ENCODE measurements at regions not wholly inside any gene's neighbourhood (a gene's known extent, or its start where the extent isn't known, plus 50 kb on each side); places are given as distances from the start of the nearest gene placed in this dataset.

DNA sequence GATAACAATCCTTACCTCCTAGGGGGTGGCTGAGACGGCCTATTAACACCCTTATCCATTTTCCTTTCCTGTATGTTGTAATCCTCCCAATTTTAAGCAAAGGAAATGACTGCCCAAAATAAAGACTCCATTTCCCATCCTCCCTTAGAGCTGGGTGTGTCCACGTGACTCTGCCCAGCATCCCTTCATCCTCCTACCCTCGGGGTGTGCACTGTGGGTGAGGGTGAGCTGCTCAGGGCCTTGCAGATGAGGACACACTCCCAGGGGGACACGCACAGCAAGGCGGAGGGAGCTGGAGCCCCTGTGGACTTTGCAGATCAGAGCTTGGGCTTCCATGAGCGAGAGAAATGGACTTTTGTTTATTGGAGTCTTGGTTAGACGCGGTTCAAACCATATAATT lies 186.8 kb downstream of the IRF8 start:
- H3K9me3 ChIP-seq (ENCODE audit: control insufficient read depth, insufficient read depth, low read length), result no peaks in the 10 kb centered on the region
- no peaks in the 10 kb centered on the region for H3K36me3 ChIP-seq (ENCODE audit: control insufficient read depth, insufficient read depth, low read length)
- peaks cover 2% of the 10 kb centered on the region for H3K27me3 ChIP-seq (ENCODE audit: control insufficient read depth, insufficient read depth, low read length)
- H3K4me1 ChIP-seq (ENCODE audit: control insufficient read depth, insufficient read depth, low read length), result peaks cover 3% of the 10 kb centered on the region
- no peak overlapping the region for H3K9ac ChIP-seq (ENCODE audit: low read depth, low read length)
- H3K4me3 ChIP-seq (ENCODE audit: low read depth, low read length), result no peak overlapping the region

DNA sequence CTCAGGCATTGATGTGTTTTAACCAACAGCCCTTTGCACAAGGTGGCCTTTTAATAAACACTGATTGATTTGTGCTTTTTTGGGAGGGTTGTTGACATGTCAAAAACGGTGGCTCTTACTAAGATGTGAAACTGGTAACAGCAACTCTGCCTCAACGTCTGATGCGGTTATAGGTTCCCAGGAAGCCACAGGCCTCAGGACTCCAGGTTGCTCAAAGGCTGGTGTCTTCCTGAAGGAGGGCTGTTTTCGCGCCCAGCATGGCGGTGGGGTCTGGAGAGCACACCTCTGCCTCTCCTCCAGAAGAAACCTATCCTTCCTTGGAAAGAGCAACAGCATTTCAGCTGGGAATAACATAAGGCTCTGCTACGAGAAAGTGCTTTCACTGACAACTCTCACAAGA lies 187.5 kb downstream of the IRF8 start:
- Histone ChIP-seq H3K27me3 (ENCODE audit: control insufficient read depth, insufficient read depth, low read length) (peaks cover 2% of the 10 kb centered on the region), H3K4me3 (ENCODE audit: low read depth, low read length) (no peak overlapping the region), H3K9me3 (ENCODE audit: control insufficient read depth, insufficient read depth, low read length) (no peaks in the 10 kb centered on the region), H3K4me1 (ENCODE audit: control insufficient read depth, insufficient read depth, low read length) (peaks cover 3% of the 10 kb centered on the region), H3K9ac (ENCODE audit: low read depth, low read length) (no peak overlapping the region), H3K36me3 (ENCODE audit: control insufficient read depth, insufficient read depth, low read length) (no peaks in the 10 kb centered on the region)

DNA sequence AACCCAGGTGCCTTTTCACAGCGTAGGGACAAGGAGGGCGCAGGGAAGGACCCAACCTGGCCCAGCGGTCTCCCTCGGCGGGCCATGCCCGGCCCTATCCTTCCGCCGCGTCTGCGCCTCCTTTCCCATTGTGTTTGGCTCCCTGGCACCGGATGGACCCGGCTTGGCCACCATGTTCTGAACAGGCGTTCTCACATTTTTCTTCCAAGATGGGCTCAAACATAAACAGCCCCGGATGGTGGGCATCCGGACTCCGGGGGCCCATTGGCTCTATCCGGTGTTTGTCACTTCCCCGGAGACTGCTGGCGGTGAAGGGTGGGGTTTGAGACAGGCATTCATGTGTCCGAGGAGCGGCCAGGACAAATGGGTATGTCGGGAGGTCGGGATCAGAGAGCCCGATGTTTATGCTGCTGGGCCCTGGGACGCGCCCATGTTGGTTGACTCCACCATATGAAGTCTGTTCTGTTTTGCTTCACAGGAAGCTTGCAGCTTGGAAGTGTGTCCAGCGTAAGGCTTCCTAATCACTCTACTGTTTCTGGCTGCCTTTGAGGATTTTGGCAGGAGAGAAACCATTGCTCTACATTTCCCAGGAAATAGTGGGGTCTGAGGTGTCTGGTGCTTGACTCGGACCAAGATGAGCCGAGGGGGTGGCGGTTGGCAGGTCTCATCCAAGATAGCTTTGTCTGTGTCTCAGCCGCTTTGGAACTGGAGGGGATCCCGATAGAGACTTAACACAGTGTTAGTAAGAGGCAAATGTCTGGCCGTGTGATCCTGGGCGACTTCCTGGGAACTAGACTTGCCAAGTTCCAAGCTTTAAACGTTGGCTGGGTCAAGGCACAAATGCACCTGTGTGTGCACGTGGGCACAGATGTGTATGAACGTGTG lies 188.3 kb downstream of the IRF8 start:
- no peak overlapping the region for H3K9ac ChIP-seq (ENCODE audit: low read depth, low read length)
- peaks cover 2% of the 10 kb centered on the region for H3K27me3 ChIP-seq (ENCODE audit: control insufficient read depth, insufficient read depth, low read length)
- H3K4me1 ChIP-seq (ENCODE audit: control insufficient read depth, insufficient read depth, low read length), result peaks cover 3% of the 10 kb centered on the region
- no peak overlapping the region for H3K4me3 ChIP-seq (ENCODE audit: low read depth, low read length)
- H3K36me3 ChIP-seq (ENCODE audit: control insufficient read depth, insufficient read depth, low read length), result no peaks in the 10 kb centered on the region
- H3K9me3 ChIP-seq (ENCODE audit: control insufficient read depth, insufficient read depth, low read length), result no peaks in the 10 kb centered on the region

DNA sequence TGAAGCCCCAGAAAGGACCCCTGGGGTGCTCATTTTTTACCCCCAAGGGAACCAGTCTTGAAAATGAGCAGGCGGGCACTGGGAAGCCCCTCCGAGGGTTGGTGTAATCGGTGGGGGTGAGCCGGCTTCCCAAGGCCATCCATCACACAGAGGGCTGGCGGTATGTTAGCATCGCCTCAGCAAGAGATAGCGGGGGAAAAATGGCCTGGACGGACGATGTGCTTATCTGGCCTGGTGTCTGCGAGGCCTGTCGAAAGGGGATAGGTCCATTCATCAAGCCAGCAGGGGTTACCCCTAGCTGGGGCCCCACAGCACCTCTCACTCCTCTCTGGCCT lies 188.9 kb downstream of the IRF8 start:
- Histone ChIP-seq H3K9me3 (ENCODE audit: control insufficient read depth, insufficient read depth, low read length) (no peaks in the 10 kb centered on the region), H3K4me3 (ENCODE audit: low read depth, low read length) (no peak overlapping the region), H3K27me3 (ENCODE audit: control insufficient read depth, insufficient read depth, low read length) (peaks cover 2% of the 10 kb centered on the region), H3K4me1 (ENCODE audit: control insufficient read depth, insufficient read depth, low read length) (peaks cover 3% of the 10 kb centered on the region), H3K9ac (ENCODE audit: low read depth, low read length) (no peak overlapping the region), H3K36me3 (ENCODE audit: control insufficient read depth, insufficient read depth, low read length) (no peaks in the 10 kb centered on the region)

DNA sequence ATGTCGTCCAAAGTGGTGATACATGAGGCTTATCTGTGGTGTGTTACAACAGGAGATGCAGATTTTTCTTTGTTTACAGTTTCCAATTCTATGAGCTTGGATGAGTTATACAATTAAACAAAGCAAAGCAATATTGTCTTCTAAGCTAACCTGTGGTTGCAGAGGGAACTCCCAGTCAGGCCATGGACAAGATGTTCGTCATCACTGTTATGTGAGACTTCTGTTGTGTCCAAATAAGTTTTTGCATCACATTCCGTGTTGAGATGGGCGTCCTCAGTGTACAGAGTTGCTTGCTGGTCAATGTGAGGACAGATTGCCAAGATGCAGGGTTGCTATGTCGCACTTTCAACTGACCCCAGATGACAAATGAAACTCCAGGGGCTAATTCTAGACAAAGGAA lies 189.3 kb downstream of the IRF8 start:
- no peaks in the 10 kb centered on the region for H3K9me3 ChIP-seq (ENCODE audit: control insufficient read depth, insufficient read depth, low read length)
- peaks cover 3% of the 10 kb centered on the region for H3K4me1 ChIP-seq (ENCODE audit: control insufficient read depth, insufficient read depth, low read length)
- H3K27me3 ChIP-seq (ENCODE audit: control insufficient read depth, insufficient read depth, low read length), result peaks cover 2% of the 10 kb centered on the region
- no peak overlapping the region for H3K9ac ChIP-seq (ENCODE audit: low read depth, low read length)
- H3K4me3 ChIP-seq (ENCODE audit: low read depth, low read length), result no peak overlapping the region
- H3K36me3 ChIP-seq (ENCODE audit: control insufficient read depth, insufficient read depth, low read length), result no peaks in the 10 kb centered on the region

DNA sequence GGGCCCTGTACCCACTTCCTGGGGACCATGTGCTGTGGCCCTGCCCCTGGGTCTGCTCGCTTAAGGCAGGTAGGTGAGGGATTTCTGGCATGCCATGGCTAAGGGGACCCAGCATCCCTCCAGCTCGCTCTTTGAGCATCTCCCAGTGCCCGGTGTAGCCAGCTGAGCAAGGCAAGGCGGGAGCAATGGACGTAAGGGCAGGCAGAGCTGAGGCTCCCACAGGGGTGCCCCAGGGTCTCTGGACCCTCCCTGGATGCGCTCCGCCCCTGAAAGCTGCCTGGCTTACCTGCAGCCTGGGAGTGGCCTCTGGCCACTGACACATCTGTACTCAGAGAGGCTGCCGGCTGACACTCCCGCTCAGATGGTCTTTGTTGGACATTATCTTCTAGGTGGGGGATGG lies 189.9 kb downstream of the IRF8 start:
- H3K9me3 ChIP-seq (ENCODE audit: control insufficient read depth, insufficient read depth, low read length), result no peaks in the 10 kb centered on the region
- no peak overlapping the region for H3K9ac ChIP-seq (ENCODE audit: low read depth, low read length)
- H3K4me1 ChIP-seq (ENCODE audit: control insufficient read depth, insufficient read depth, low read length), result peaks cover 3% of the 10 kb centered on the region
- H3K4me3 ChIP-seq (ENCODE audit: low read depth, low read length), result no peak overlapping the region
- no peaks in the 10 kb centered on the region for H3K36me3 ChIP-seq (ENCODE audit: control insufficient read depth, insufficient read depth, low read length)
- peaks cover 2% of the 10 kb centered on the region for H3K27me3 ChIP-seq (ENCODE audit: control insufficient read depth, insufficient read depth, low read length)

DNA sequence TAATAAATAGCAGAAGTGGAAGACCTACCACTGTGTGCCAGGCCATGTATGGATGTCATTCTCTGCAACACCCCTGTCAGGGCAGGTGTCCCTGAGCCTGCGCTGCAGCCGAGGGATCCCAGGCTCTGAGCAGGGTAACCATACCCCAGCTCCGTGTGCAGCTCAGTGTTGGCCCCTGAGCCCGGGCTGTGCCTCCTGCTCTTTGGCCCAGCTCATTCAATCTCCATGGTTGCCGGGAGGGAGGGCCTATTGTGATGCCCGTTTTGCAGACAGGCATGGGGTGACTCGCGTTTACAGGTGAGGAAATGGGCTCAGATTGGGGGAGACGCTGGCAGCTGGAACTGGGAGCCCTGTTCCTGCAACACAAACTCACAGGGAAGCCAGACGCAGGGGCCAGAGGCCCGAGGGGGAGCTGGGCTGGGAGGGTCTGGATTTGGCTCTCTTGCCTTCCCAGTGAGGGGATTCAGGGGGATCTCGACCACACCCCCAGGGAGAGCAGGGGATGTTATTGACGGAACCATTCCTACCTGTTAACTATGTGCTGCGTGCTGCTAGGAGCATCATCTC lies 190.5 kb downstream of the IRF8 start:
- H3K9ac ChIP-seq (ENCODE audit: low read depth, low read length), result no peak overlapping the region
- no peaks in the 10 kb centered on the region for H3K9me3 ChIP-seq (ENCODE audit: control insufficient read depth, insufficient read depth, low read length)

DNA sequence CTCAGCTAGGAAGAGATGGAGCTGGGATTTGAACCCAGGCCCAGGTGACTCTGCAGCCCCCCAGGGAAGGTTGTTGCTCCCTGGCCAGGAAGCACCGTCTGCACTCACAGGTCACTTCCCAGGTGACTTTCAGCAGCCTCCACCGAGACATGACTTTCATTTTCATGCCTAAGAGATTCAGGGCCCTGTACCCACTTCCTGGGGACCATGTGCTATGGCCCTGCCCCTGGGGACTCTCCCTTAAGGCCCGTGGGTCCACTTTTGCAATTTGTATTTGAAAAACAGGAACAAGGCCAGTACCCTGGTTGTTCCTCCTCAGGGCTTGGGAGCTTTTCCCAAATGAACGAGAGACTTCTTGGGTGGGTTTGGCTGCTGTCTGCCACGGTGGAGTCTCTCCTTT lies 191.0 kb downstream of the IRF8 start:
- peaks cover 2% of the 10 kb centered on the region for H3K27me3 ChIP-seq (ENCODE audit: control insufficient read depth, insufficient read depth, low read length)
- no peak overlapping the region for H3K4me3 ChIP-seq (ENCODE audit: low read depth, low read length)
- peaks cover 3% of the 10 kb centered on the region for H3K4me1 ChIP-seq (ENCODE audit: control insufficient read depth, insufficient read depth, low read length)
- no peaks in the 10 kb centered on the region for H3K9me3 ChIP-seq (ENCODE audit: control insufficient read depth, insufficient read depth, low read length)
- H3K9ac ChIP-seq (ENCODE audit: low read depth, low read length), result no peak overlapping the region
- no peaks in the 10 kb centered on the region for H3K36me3 ChIP-seq (ENCODE audit: control insufficient read depth, insufficient read depth, low read length)

More for the DNA sequence above, 190.5 kb downstream of the IRF8 start:
- Histone ChIP-seq H3K4me1 (ENCODE audit: control insufficient read depth, insufficient read depth, low read length) (peaks cover 3% of the 10 kb centered on the region), H3K36me3 (ENCODE audit: control insufficient read depth, insufficient read depth, low read length) (no peaks in the 10 kb centered on the region), H3K27me3 (ENCODE audit: control insufficient read depth, insufficient read depth, low read length) (peaks cover 2% of the 10 kb centered on the region), H3K4me3 (ENCODE audit: low read depth, low read length) (no peak overlapping the region)

DNA sequence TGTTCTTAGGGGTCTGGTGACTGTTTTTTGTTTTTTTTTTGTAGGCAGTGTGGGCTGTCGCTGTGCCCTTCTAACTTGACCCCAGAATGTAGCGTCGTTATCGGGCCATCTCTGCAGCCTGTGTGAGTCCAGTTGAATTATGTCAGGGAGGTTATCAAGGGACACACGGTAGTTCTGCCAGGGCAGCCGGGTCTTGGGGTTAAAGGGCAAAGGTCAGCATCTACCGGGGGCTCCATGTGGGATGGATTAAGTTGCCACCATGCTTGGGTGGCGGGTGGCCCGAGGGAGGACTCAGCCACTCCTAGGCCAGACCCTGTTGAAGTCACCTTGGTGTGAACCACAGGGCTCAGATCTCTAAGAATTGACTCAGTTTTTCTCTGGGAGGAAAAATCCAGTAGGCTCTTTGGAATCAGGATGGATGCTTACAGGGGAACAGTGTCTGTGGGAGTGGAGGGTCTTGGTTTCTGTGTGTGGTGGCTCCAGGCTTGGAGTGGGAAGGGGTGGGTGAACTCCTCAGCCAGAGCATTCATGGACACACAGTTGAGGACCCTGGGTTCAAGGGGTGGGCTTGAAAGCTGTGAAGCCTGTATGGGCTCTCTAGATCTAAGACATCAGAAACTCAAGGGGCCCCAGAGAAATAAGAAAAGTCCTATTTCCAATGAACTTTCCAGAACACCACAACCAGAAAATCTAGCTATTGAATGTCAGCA lies 191.7 kb downstream of the IRF8 start:
- H3K4me1 ChIP-seq (ENCODE audit: control insufficient read depth, insufficient read depth, low read length), result peaks cover 3% of the 10 kb centered on the region

DNA sequence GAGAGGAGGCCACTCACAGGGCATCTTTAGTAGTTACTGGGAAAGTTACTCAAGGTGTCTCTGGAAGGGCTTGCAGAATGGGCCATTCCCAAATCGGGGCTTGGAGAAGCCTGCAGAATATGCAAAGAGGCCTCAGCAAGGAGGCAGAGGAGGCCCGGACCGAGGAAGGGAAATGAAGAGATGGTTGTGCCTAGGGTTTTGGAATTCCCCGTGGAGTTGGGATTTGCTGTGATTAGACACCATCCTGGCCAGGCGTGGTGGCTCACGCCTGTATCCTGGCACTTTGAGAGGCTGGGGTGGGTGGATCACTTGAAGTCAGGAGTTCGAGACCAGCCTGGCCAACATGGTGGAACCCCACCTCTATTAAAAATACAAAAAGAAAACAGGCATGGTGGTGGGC lies 193.0 kb downstream of the IRF8 start:
- Histone ChIP-seq H3K4me1 (ENCODE audit: control insufficient read depth, insufficient read depth, low read length) (peaks cover 3% of the 10 kb centered on the region), H3K4me3 (ENCODE audit: low read depth, low read length) (no peak overlapping the region), H3K9ac (ENCODE audit: low read depth, low read length) (no peak overlapping the region), H3K27me3 (ENCODE audit: control insufficient read depth, insufficient read depth, low read length) (peaks cover 2% of the 10 kb centered on the region), H3K36me3 (ENCODE audit: control insufficient read depth, insufficient read depth, low read length) (no peaks in the 10 kb centered on the region), H3K9me3 (ENCODE audit: control insufficient read depth, insufficient read depth, low read length) (no peaks in the 10 kb centered on the region)

More for the DNA sequence above, 191.7 kb downstream of the IRF8 start:
- H3K4me3 ChIP-seq (ENCODE audit: low read depth, low read length), result no peak overlapping the region
- H3K9me3 ChIP-seq (ENCODE audit: control insufficient read depth, insufficient read depth, low read length), result no peaks in the 10 kb centered on the region
- H3K9ac ChIP-seq (ENCODE audit: low read depth, low read length), result no peak overlapping the region
- peaks cover 2% of the 10 kb centered on the region for H3K27me3 ChIP-seq (ENCODE audit: control insufficient read depth, insufficient read depth, low read length)
- H3K36me3 ChIP-seq (ENCODE audit: control insufficient read depth, insufficient read depth, low read length), result no peaks in the 10 kb centered on the region

DNA sequence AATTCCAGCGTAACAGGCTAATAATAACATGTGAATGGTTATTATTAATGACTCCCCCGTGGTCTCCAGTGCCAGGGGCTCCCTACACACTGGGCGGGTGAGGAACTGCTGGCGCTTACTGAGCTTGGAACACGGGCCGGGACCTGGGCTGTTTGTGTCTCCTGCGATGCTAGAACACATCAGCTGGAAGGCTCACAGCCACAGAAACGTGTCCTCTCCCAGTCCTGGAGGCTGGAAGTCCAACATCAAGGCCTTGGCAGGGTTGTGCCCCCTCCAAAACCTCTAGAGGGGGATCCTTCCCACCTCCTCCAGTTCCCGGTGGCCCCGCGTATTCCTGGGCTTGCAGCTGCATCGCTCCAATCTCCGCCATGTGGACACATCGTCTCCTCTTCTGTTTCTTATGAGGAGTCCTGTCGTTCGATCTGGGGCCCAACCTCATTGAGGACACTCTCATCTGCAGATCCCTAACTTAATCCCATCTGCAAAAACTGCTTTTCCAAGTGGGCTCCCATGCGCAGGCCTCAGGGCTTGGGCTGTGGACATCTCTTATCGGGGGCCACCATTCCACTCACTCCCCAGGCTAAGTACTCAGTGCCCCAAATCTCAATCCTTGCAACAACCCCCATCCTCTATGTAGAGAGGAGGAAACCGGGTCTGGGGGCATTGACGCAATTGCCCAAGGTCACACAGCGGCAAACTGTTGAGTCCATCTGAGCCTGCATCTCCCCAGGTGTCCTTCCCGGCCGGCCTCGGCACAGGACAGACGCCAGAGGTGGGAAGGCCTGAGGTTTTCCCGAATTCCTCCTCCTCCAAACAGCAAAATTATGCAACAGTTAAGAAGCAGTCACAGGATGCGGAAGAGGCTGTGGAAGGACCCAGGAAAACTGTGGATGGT lies 193.9 kb downstream of the IRF8 start:
- H3K4me3 ChIP-seq (ENCODE audit: low read depth, low read length), result no peak overlapping the region
- H3K4me1 ChIP-seq (ENCODE audit: control insufficient read depth, insufficient read depth, low read length), result peaks cover 3% of the 10 kb centered on the region
- peaks cover 2% of the 10 kb centered on the region for H3K27me3 ChIP-seq (ENCODE audit: control insufficient read depth, insufficient read depth, low read length)
- H3K36me3 ChIP-seq (ENCODE audit: control insufficient read depth, insufficient read depth, low read length), result no peaks in the 10 kb centered on the region
- no peak overlapping the region for H3K9ac ChIP-seq (ENCODE audit: low read depth, low read length)
- H3K9me3 ChIP-seq (ENCODE audit: control insufficient read depth, insufficient read depth, low read length), result no peaks in the 10 kb centered on the region
